GM12878 (cell line): ENCODE measurements at regions not wholly inside any gene's neighbourhood (a gene's known extent, or its start where the extent isn't known, plus 50 kb on each side); places are given as distances from the start of the nearest gene placed in this dataset.

Source experiments
- ATAC-seq: fragments of 200-7000 bp; cut with Tn5 transposase; 3 replicates; pipeline ENCODE4 v1.9.1; 2020; ENCODE audit warnings: mild to moderate bottlenecking, moderate library complexity
- BruUV-seq: library from RNA; stranded (reverse); fragments of 400-500 nt; replicated peaks from 2 replicates; lab custom pipeline; 2021; lab: Mats Ljungman, UMichigan
- CTCF ChIA-PET: fragments of 300-600 bp; sonication (Branson Sonifier 250); formaldehyde crosslinking; extraction: SDS; loops from one replicate; lab custom pipeline; 2021; ENCODE audit warnings: inconsistent platforms; lab: Yijun Ruan, JAX
- POLR2A ChIA-PET: fragments of 350-600 bp; formaldehyde crosslinking; extraction: SDS; loops from one replicate; lab custom pipeline; 2021; ENCODE audit warnings: inconsistent platforms; lab: Charles Lee
- RAD21 ChIA-PET: fragments of 300-600 bp; sonication (Branson Sonifier 250); formaldehyde crosslinking; loops from one replicate; lab custom pipeline; 2023; ENCODE audit warnings: antibody characterized with exemption; ENCODE audit not compliant: unreplicated experiment; lab: Charles Lee
- SMC1A ChIA-PET: fragments of 300-600 bp; sonication (Branson Sonifier 250); formaldehyde crosslinking; loops from one replicate; lab custom pipeline; 2023; ENCODE audit not compliant: unreplicated experiment, uncharacterized antibody; lab: Charles Lee
- DNase-seq: peaks from one replicate; pipeline ENCODE4 v3.0.0-alpha.2; 2011; ENCODE audit warnings: low read depth, low spot score
- FAIRE-seq: peaks from 3 replicates; lab custom pipeline; 2011; peaks lifted over from hg19 to GRCh38; lab: Jason Lieb, UNC
- H2AFZ ChIP-seq: 2 replicates; pipeline ENCODE4 v1.6.0; 2011; ENCODE audit warnings: low read depth, low read length, control low read depth; ENCODE audit not compliant: control insufficient read depth
- H3K27ac ChIP-seq: 2 replicates; pipeline ENCODE4 v1.5.1; 2011; ENCODE audit warnings: control low read depth; ENCODE audit not compliant: control insufficient read depth, insufficient read depth
- H3K27me3 ChIP-seq, 2 experiments: replicated peaks in 1 of 2; 2 replicates each; pipeline versions ENCODE4 v1.6.0 to v1.6.1; 2011; ENCODE audit warnings: low read length in 1 of 2; ENCODE audit not compliant: control insufficient read depth in 2 of 2, insufficient read depth in 2 of 2
- H3K36me3 ChIP-seq, 2 experiments: 2 replicates each; pipeline ENCODE4 v1.5.1; 2011; ENCODE audit warnings: low read length in 1 of 2; ENCODE audit not compliant: control insufficient read depth in 2 of 2, insufficient read depth in 2 of 2
- H3K4me1 ChIP-seq: 2 replicates; pipeline ENCODE4 v1.6.1; 2011; ENCODE audit warnings: mild to moderate bottlenecking, low read length, moderate library complexity, mixed read lengths; ENCODE audit not compliant: control insufficient read depth, insufficient read depth
- H3K4me2 ChIP-seq: 2 replicates; pipeline ENCODE4 v1.6.0; 2011; ENCODE audit warnings: control low read depth; ENCODE audit not compliant: control insufficient read depth, insufficient read depth
- H3K4me3 ChIP-seq: fragments of 200-600 bp; sonication (generic); 2 replicates; pipeline ENCODE4 v1.5.1; 2016
- H3K79me2 ChIP-seq: 2 replicates; pipeline ENCODE4 v1.6.0; 2011; ENCODE audit warnings: low read length; ENCODE audit not compliant: control insufficient read depth, insufficient read depth
- H3K9ac ChIP-seq: 2 replicates; pipeline ENCODE4 v1.8.0; 2011; ENCODE audit warnings: low read length, control low read depth, mixed read lengths; ENCODE audit not compliant: control insufficient read depth, insufficient read depth
- H3K9me3 ChIP-seq: replicated peaks from 3 replicates; pipeline ENCODE4 v1.5.1; 2011; ENCODE audit warnings: mild to moderate bottlenecking, low read length; ENCODE audit not compliant: control insufficient read depth, insufficient read depth
- H4K20me1 ChIP-seq: 2 replicates; pipeline ENCODE4 v1.6.0; 2011; ENCODE audit not compliant: control insufficient read depth, insufficient read depth
- HDGF ChIP-seq: fragments of 450-650 bp; IDR thresholded peaks from 2 replicates; pipeline ENCODE4 v1.6.1; 2016; ENCODE audit warnings: antibody characterized with exemption
- MXI1 ChIP-seq: fragments of 150-350 bp; IDR thresholded peaks from 2 replicates; pipeline ENCODE4 v1.6.1; 2011; ENCODE audit warnings: low read depth, mild to moderate bottlenecking, inconsistent platforms, low read length, improper control_type of control experiment
- NR2C2 ChIP-seq: IDR thresholded peaks from 2 replicates; pipeline ENCODE4 v1.6.1; 2011; ENCODE audit warnings: borderline replicate concordance, low read depth; ENCODE audit not compliant: control insufficient read depth, insufficient read length
- ZNF384 ChIP-seq: IDR thresholded peaks from 2 replicates; pipeline ENCODE4 v1.6.1; 2012; ENCODE audit warnings: low read depth, mild to moderate bottlenecking, low read length, improper control_type of control experiment, borderline replicate concordance
- WGBS: methylation state at CpG from one replicate; pipeline ENCODE4 v1.1.6; 2016; ENCODE audit warnings: low lambda C conversion rate; ENCODE audit not compliant: insufficient replicate concordance, insufficient coverage; ENCODE audit errors: missing lambda C conversion rate; 5-methylcytosine and 5-hydroxymethylcytosine counted together
- in situ Hi-C: fragments of 300-500 bp; cut with MboI; formaldehyde crosslinking; loops from 9 replicates; pipeline ENCODE4 v1.14.3; 2018; ENCODE audit warnings: mixed read lengths
- intact Hi-C: fragments of 100-400 bp; cut with micrococcal nuclease; formaldehyde crosslinking; loops from one replicate; pipeline ENCODE4 v1.14.2; 2022; ENCODE audit not compliant: unreplicated experiment
- TF ChIP-seq, protein P1 (sequence below): fragments of 450-650 bp; formaldehyde crosslinking; IDR thresholded peaks from 2 replicates; pipeline ENCODE4 v1.4.0; 2020; ENCODE audit warnings: mild to moderate bottlenecking, moderate library complexity

DNA sequence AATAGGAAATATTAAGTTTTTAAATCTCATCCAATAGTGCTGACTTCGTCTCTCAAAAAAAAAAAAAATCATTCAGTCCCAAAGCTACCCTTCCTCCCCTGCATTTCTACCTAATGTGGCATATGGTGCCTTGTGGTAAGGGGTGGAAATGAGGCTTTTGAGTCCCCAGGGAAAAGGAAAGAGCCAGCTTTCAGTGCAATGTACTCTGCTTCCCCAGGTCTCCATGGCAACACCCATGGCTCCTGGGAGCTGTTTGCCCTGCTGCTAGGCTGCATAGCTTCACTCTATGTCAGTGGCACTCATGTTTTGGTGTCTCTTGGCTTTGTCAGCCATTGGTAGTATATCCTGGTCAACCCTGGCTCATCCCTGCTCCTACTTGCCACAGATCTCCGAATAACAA is 175.9 kb downstream of the SLC39A8 start (continued):
- no peak for TF ChIP-seq MXI1

DNA sequence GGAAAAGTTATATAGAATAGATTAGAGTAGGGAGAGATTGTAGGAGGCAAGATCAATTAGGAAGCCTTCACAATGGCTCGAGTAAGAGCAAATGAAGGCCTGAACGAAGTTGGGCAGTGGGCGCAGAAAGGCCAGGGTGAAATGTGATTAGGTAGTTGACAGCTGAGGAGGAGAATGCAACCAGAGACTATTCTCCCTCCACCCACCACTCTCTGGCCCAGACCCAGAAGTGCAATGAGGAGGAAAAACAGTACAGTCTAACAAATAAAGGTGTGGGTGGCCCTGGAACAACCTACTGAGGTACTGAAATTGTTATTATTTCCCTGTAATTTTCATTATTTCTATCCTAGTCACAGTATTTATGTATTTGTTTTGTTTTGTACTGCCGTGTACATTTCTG is 176.7 kb downstream of the SLC39A8 start:
- WGBS: 33% methylated on average over 4 of the region's 4 CpGs
- Histone ChIP-seq H3K27me3 (no peaks in the 10 kb centered on the region), H4K20me1 (no peaks in the 10 kb centered on the region), H3K36me3 (no peaks in the 10 kb centered on the region), H2AFZ (no peak overlapping the region), H3K9ac (no peak overlapping the region), H3K4me2 (no peak overlapping the region), H3K4me3 (no peak overlapping the region), H3K27ac (no peak overlapping the region), H3K9me3 (no peaks in the 10 kb centered on the region), H3K4me1 (no peaks in the 10 kb centered on the region), H3K79me2 (no peaks in the 10 kb centered on the region)
- ATAC-seq (no peak), DNase-seq (no peak), FAIRE-seq (no peak)
- BruUV-seq: no TSS peak
- TF ChIP-seq ZNF384 (no peak), HDGF (no peak), NR2C2 (no peak)
- TF ChIP-seq, protein P1, sequence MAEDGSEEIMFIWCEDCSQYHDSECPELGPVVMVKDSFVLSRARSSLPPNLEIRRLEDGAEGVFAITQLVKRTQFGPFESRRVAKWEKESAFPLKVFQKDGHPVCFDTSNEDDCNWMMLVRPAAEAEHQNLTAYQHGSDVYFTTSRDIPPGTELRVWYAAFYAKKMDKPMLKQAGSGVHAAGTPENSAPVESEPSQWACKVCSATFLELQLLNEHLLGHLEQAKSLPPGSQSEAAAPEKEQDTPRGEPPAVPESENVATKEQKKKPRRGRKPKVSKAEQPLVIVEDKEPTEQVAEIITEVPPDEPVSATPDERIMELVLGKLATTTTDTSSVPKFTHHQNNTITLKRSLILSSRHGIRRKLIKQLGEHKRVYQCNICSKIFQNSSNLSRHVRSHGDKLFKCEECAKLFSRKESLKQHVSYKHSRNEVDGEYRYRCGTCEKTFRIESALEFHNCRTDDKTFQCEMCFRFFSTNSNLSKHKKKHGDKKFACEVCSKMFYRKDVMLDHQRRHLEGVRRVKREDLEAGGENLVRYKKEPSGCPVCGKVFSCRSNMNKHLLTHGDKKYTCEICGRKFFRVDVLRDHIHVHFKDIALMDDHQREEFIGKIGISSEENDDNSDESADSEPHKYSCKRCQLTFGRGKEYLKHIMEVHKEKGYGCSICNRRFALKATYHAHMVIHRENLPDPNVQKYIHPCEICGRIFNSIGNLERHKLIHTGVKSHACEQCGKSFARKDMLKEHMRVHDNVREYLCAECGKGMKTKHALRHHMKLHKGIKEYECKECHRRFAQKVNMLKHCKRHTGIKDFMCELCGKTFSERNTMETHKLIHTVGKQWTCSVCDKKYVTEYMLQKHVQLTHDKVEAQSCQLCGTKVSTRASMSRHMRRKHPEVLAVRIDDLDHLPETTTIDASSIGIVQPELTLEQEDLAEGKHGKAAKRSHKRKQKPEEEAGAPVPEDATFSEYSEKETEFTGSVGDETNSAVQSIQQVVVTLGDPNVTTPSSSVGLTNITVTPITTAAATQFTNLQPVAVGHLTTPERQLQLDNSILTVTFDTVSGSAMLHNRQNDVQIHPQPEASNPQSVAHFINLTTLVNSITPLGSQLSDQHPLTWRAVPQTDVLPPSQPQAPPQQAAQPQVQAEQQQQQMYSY (CRISPR knock-in tag): no peak
- in situ Hi-C loops (no loop called here), intact Hi-C loops (no loop called here)
- POLR2A ChIA-PET: interaction anchor here (0.6 kb wide), 1 partner anchor 1009 kb away, joined by 3 read pairs; no protein-coding TSS in a partner anchor
- CTCF ChIA-PET: interaction anchor here (0.7 kb wide), 1 partner anchor 12 kb away, joined by 3 read pairs; no protein-coding TSS in a partner anchor
- SMC1A ChIA-PET: interaction anchor here (0.9 kb wide), 1 partner anchor 9 kb away, joined by 3 read pairs; no protein-coding TSS in a partner anchor
- RAD21 ChIA-PET: no interaction called here
